ENCODE measurements at regions not wholly inside any gene's neighbourhood (a gene's known extent, or its start where the extent isn't known, plus 50 kb on each side); places are given as distances from the start of the nearest gene placed in this dataset.

GRCh38 chr2:48120112-48120511 is 194.4 kb upstream of the FOXN2 start:
- TF ChIP-seq CTCF (optimal IDR thresholded peaks at IDR 0.05 in 1 of 3, IDR thresholded peaks at IDR 0.05 in 1 of 3, conservative IDR thresholded peaks at IDR 0.05 in 1 of 3; ENCODE audit: extremely low read depth in 1 of 3, insufficient read depth in 2 of 3, low read length in 3 of 3), result no peak
- TF ChIP-seq EZH2 (IDR thresholded peaks at IDR 0.05; ENCODE audit: low read length), result no peak
